A172 (cell line): ENCODE measurements at regions not wholly inside any gene's neighbourhood (a gene's known extent, or its start where the extent isn't known, plus 50 kb on each side); places are given as distances from the start of the nearest gene placed in this dataset.

Experiments used
- DNase-seq: peaks from one replicate; pipeline ENCODE4 v3.0.0-alpha.2; 2015; ENCODE audit warnings: low spot score

- no peak for DNase-seq
Observed at GRCh38 chr2:16818203-16818556, 152.5 kb upstream of the CYRIA start.

GRCh38 chr2:16817305-16818202 lies 151.9 kb upstream of the CYRIA start:
- DNase-seq: no peak

GRCh38 chr2:16816522-16816921 lies 150.9 kb upstream of the CYRIA start:
- no peak for DNase-seq

GRCh38 chr2:16816016-16816415 lies 150.4 kb upstream of the CYRIA start:
- no peak for DNase-seq

- DNase-seq: no peak
Observed at GRCh38 chr2:16813593-16813992, 148.0 kb upstream of the CYRIA start.

- DNase-seq: no peak
Observed at GRCh38 chr2:16798472-16798871, 132.8 kb upstream of the CYRIA start.

GRCh38 chr2:16791496-16791895 lies 125.9 kb upstream of the CYRIA start:
- no peak for DNase-seq

- DNase-seq: no peak
Observed at GRCh38 chr2:16785149-16785548, 119.5 kb upstream of the CYRIA start.

- DNase-seq: no peak
Observed at GRCh38 chr2:16784652-16785051, 119.0 kb upstream of the CYRIA start.

- DNase-seq: peak; percentile 23
Observed at GRCh38 chr2:16777123-16777870, 111.7 kb upstream of the CYRIA start.

GRCh38 chr2:16775899-16776231 lies 110.2 kb upstream of the CYRIA start:
- DNase-seq: no peak

- DNase-seq: no peak
Observed at GRCh38 chr2:16774980-16775898, 109.6 kb upstream of the CYRIA start.

GRCh38 chr2:16774091-16774490 lies 108.5 kb upstream of the CYRIA start:
- DNase-seq: peak; percentile 42

GRCh38 chr2:16773080-16773713 lies 107.6 kb upstream of the CYRIA start:
- DNase-seq: peak; percentile 62

- peak; percentile 50 for DNase-seq
Observed at GRCh38 chr2:16767789-16768476, 102.3 kb upstream of the CYRIA start.

- no peak for DNase-seq
Observed at GRCh38 chr2:16765356-16765755, 99.7 kb upstream of the CYRIA start.

GRCh38 chr2:16764487-16764886 lies 98.9 kb upstream of the CYRIA start:
- DNase-seq: no peak

- no peak for DNase-seq
Observed at GRCh38 chr2:16763493-16763899, 97.9 kb upstream of the CYRIA start.

GRCh38 chr2:16763056-16763455 lies 97.4 kb upstream of the CYRIA start:
- DNase-seq: no peak

GRCh38 chr2:16760426-16760825 lies 94.8 kb upstream of the CYRIA start:
- no peak for DNase-seq
